GM19467 (cell line): ENCODE measurements at regions not wholly inside any gene's neighbourhood (a gene's known extent, or its start where the extent isn't known, plus 50 kb on each side); places are given as distances from the start of the nearest gene placed in this dataset.
"Not testable (repeated sequence)": the region's sequence is repeated elsewhere in the genome, so short reads cannot be mapped to it uniquely, and the experiment has no call there.

Experiments
- ATAC-seq: cut with Tn5 transposase; IDR thresholded peaks from one replicate; pipeline ENCODE4 v1.9.1; 2021; ENCODE audit warnings: mild to moderate bottlenecking, moderate library complexity; ENCODE audit not compliant: unreplicated experiment

DNA sequence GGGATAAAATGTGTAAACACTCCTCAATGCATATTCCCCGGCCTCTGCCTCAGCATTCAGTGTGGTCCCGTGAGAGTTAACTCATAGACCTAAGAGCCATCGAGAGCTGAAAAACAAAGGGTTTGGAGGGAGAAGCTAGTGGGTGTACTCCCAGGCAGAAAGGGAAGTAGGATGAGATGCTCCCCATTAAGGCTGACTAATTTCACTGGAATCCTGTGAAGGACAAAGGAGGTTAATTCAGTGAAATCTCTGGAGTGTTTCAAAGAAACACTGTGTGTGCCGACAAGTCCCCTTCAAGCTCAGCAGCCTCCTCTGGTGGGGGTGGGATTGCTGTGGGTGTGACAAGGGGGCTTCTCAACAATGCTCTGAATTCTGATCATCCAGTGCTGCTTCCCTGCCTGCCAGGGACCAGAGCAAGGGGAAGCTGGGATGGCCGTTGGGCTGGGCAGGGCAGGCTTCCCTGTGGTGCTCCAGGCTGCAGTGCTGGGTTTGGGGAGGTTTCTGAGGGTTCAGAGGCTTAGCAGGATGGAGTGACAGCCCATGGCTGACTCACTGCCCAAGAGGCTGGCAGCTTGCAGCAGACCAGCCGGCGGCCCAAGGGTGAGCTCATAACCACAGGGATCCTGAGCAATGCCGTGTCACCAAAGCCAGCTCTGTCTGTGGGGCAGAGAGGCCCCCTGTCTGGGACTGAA is 61.4 kb upstream of the BMAL1 start:
- ATAC-seq: no peak

DNA sequence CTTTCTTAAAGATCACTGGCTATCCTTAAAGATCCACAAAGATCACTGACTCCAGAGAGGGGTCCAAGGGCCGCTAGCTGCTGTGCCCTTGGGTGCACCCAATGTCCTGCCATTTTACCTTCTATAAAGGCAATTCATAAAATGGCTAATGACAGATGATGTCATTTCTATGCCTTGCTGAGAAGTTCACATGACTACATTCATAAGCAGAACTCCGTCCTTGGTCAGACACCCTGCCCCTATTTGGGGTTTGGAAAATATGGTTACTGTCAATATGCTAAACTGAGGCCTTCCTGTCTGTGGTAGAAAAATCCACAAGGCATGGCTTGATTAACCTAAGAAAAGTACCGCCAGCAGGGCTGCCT is 60.9 kb upstream of the BMAL1 start:
- no peak for ATAC-seq

DNA sequence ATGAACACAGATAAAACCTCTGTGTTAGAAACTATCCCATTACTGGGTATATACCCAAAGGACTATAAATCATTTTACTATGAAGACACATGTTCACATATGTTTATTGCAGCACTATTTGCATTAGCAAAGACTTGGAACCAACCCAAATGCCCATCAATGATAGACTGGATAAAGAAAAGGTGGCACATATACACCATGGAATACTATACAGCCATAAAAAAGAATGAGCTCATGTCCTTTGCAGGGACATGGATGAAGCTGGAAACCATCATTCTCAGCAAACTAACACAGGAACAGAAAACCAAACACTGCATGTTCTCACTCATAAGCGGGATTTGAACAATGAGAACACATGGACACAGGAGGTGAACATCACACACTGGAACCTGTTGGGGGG is 58.9 kb upstream of the BMAL1 start:
- not testable (repeated sequence) for ATAC-seq

DNA sequence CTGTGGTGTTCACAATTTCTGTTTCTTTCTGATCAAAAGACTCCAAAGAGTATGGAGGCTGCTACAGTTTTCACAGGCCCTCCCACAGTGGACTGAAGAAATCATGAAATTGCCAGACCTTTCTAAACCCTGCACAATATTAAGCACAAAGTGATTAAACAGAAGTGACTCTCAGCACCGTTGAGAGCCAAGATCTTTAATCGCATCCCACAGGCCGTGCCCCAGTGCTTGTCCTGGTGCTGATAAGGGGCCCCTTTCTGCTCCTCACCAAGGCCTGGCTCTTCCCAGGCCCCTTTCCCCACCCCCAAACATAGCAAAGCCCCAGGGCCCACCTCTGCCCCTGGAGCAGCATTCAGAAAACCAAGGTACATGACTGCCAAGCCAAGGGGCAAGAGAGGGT is 57.4 kb upstream of the BMAL1 start:
- no peak for ATAC-seq

DNA sequence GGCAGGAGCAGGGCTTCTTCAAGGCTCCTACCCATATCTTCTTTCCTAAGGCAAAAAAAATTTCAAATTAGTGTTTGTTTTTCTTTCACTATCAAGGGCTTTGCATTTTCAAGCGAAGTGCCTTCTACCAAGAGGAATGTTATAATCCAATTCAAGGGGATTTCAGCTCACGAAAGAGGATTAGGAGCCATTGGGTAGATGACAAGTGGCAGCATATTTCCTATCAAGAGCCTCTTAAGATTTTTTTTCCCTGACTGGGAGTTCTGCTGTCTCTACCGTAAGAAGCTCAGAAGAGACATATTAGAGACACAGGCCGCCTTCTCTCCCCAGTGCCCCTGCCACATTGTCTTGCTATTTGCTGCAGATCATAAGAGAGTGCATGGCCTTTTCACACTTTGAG is 55.9 kb upstream of the BMAL1 start:
- ATAC-seq: no peak

DNA sequence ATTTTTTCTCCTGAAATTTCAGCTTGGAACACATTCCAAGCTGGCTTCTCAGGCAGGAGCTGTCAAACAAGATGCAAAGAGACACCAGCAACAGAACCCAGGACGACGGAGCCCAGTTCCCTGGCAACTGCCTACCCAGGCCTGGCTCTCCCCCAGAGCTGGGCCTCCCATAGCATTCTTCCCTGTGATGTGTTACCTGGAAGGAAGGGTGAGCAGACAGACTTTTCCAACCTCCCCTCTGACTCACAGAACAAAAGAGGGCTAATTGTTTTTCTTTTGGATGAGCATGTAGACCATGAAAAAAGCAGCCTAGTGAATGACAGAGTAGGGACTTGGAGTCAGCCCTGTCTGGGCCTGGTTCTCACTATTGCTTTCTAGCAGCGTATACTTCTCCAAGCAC is 55.3 kb upstream of the BMAL1 start:
- ATAC-seq: no peak

DNA sequence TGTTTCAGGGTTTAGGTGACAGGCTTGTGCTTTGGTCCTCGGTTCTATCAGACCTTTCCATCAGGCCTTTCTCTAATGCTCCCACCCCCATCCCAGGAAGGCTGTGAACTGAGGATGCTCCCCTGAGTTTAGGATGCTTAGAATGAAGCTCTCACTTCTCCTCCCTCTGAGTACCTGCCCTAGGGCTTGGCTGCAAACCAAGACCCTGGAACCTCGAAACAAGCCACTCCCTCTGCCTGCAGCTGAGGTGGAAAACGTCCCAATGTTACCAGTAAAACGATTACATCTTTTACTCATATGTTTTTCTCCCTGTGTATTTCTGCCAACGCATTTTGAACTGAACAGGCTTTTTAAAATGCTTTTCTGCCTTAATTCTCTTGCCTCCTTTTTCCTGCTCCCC is 54.5 kb upstream of the BMAL1 start:
- no peak for ATAC-seq

DNA sequence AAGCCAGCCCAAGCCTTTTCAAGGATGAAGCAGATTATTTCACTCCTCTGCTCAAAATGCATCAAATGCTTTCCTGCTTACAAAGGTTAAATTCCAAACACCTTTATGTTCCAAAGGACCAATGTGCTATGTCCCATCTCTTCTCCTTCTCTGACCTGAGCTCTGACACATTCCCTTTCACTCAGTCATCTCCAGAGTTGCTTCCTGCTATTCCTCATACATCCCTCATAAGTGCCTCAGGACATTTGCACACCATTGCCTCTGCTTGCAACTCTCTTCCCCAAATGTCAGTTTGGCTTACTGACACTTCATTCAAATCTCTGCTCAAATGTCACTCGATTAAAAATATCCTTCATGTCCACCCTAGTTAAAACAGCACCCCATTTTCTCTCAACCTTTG is 53.3 kb upstream of the BMAL1 start:
- ATAC-seq: no peak

DNA sequence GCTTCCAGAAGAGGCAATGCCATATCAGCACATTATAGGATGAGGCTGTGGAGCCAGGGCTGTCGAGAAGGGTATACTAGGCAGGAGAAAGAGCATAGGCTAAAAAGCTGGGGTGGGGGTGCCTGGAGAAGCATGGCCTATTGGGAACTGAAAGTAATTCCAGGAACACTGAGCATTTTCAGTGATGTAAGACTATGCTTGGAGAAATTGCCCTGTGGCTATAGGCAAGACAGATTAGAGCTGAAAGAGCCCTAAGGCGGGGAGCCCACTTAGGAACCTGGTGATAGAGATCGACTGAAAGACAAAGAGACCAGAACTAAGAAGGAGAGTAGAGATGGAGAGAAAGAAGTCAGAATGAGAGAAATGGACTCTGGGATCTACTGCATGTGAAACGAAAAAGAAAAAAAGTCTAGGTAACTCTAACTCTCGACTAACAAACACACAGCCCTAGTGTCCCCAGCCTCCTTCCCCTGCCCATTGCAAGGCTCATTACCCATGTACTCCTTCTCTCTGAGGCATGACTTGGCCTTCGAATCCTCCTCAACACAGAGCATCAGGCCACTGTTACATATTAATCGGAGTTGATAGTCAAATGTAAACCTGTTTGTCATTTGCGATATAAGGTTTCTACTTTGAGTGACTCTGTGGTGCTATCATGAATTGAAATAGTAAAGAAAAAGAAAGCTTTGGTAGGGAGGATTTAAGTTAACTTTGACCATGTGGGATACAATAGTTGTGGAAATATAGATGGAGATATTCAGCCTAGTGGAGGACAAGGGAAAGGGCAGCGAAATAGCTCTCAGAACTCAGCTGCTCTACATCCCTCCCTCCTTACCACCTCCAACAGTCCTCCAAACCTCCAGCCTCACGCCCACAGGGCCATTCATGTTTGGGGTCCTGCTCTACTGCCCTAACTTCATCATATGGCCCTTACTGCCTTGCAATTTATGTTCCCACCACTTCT is 52.3 kb upstream of the BMAL1 start:
- no peak for ATAC-seq

DNA sequence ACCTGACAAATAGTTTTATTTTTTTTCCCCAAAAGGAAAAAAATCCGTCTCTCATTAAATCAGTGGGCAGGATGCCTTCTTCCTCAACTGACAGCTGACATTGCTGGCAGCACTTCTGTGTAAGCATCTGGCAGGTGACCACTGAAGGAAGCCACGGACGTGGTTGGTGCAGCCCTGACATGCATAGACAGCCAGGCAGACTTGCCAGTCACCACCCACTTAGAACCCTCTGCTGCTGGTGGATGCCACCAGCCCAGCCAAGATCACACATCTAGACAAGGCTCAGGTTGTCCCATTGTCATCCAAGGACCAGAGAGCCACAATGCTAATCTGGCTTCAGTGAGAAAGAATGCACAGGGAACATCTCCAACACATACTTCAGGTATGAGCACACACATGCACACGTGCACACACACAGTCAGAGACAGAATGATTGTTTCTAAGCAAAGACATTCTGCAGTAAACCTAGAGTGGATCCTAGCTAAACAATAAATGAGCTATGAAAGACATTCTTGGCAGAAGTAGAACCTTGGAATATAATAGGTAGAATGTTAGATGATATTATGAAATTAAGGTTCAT is 49.8 kb upstream of the BMAL1 start:
- ATAC-seq: no peak
